DOHH2 (cell line): ENCODE measurements at regions not wholly inside any gene's neighbourhood (a gene's known extent, or its start where the extent isn't known, plus 50 kb on each side); places are given as distances from the start of the nearest gene placed in this dataset.
"Not testable (repeated sequence)": the region's sequence is repeated elsewhere in the genome, so short reads cannot be mapped to it uniquely, and the experiment has no call there.

Experiments
- H3F3A ChIP-seq: fragments of 200-600 bp; sonication (generic), shearing (Covaris generic); 2 replicates; pipeline ENCODE4 v1.6.0; 2016; ENCODE audit warnings: antibody characterized with exemption, mild to moderate bottlenecking; ENCODE audit not compliant: control insufficient read depth, insufficient read depth
- H3K27ac ChIP-seq: fragments of 200-600 bp; sonication (generic); 2 replicates; pipeline ENCODE4 v1.5.1; 2014; ENCODE audit warnings: low read depth, mild to moderate bottlenecking, low read length, moderate library complexity
- H3K27me3 ChIP-seq: fragments of 200-600 bp; sonication (generic); 2 replicates; pipeline ENCODE4 v1.6.1; 2014; ENCODE audit warnings: mild to moderate bottlenecking, low read length, mixed read lengths; ENCODE audit not compliant: control insufficient read depth
- H3K36me3 ChIP-seq: fragments of 200-600 bp; sonication (generic); 2 replicates; pipeline ENCODE4 v1.6.1; 2014; ENCODE audit warnings: mild to moderate bottlenecking, low read length, moderate library complexity, mixed read lengths; ENCODE audit not compliant: control insufficient read depth
- H3K4me1 ChIP-seq: fragments of 200-600 bp; sonication (generic); 2 replicates; pipeline ENCODE4 v1.6.1; 2014; ENCODE audit warnings: mild to moderate bottlenecking, low read length, mixed read lengths; ENCODE audit not compliant: control insufficient read depth
- H3K4me2 ChIP-seq: fragments of 200-600 bp; sonication (generic); 2 replicates; pipeline ENCODE4 v1.6.0; 2014; ENCODE audit warnings: mild to moderate bottlenecking, low read length, moderate library complexity
- H3K4me3 ChIP-seq: fragments of 200-600 bp; sonication (generic); 2 replicates; pipeline ENCODE4 v1.5.1; 2014; ENCODE audit warnings: mild to moderate bottlenecking, low read length, mixed read lengths
- H3K79me2 ChIP-seq: fragments of 200-600 bp; sonication (generic); 2 replicates; pipeline ENCODE4 v1.6.1; 2014; ENCODE audit warnings: mild to moderate bottlenecking, low read length, mixed read lengths; ENCODE audit not compliant: control insufficient read depth
- H3K9me2 ChIP-seq: fragments of 200-600 bp; sonication (generic); replicated peaks from 2 replicates; pipeline ENCODE4 v1.6.1; 2014; ENCODE audit warnings: mild to moderate bottlenecking, low read length, mixed read lengths; ENCODE audit not compliant: control insufficient read depth
- H3K9me3 ChIP-seq: fragments of 200-600 bp; sonication (generic); 2 replicates; pipeline ENCODE4 v1.6.1; 2014; ENCODE audit warnings: antibody characterized with exemption, low read length, mixed read lengths; ENCODE audit not compliant: control insufficient read depth, insufficient read depth
- H4K20me1 ChIP-seq: fragments of 200-600 bp; sonication (generic); 2 replicates; pipeline ENCODE4 v1.6.0; 2014; ENCODE audit warnings: low read depth, mild to moderate bottlenecking, antibody characterized with exemption, low read length, moderate library complexity; ENCODE audit not compliant: control insufficient read depth, insufficient read depth
- CTCF ChIP-seq: fragments of 200-600 bp; sonication (generic); IDR thresholded peaks from one replicate; pipeline ENCODE4 v1.5.1; 2014; ENCODE audit warnings: antibody characterized with exemption, mild to moderate bottlenecking, low read depth, low read length; ENCODE audit not compliant: poor library complexity, severe bottlenecking
- EZH2phosphoT487 ChIP-seq: fragments of 200-600 bp; sonication (generic); IDR thresholded peaks from 2 replicates; pipeline ENCODE4 v1.6.1; 2017; ENCODE audit warnings: borderline replicate concordance, mild to moderate bottlenecking, antibody characterized with exemption, low read length, moderate library complexity, mixed read lengths

- Histone ChIP-seq H3K36me3 (no peaks in the 10 kb centered on the region), H3K4me3 (no peak overlapping the region), H3K9me3 (no peaks in the 10 kb centered on the region), H3K79me2 (no peaks in the 10 kb centered on the region), H4K20me1 (no peaks in the 10 kb centered on the region), H3K4me2 (no peak overlapping the region), H3F3A (no peaks in the 10 kb centered on the region), H3K27me3 (no peaks in the 10 kb centered on the region), H3K27ac (no peak overlapping the region), H3K4me1 (no peaks in the 10 kb centered on the region), H3K9me2 (no peaks in the 10 kb centered on the region)
- TF ChIP-seq EZH2phosphoT487 (no peak), CTCF (no peak)
These were observed 671.9 kb downstream of the UQCRFS1 start for GRCh38 chr19:28541029-28541428.

- H3K27me3 ChIP-seq, H3K4me2 ChIP-seq, H3K9me3 ChIP-seq, H3K27ac ChIP-seq, H3K36me3 ChIP-seq, H3K4me1 ChIP-seq, H3F3A ChIP-seq, H3K9me2 ChIP-seq, H3K4me3 ChIP-seq, H4K20me1 ChIP-seq, H3K79me2 ChIP-seq: not testable (repeated sequence)
These were observed 672.6 kb downstream of the UQCRFS1 start for GRCh38 chr19:28540385-28540784.

GRCh38 chr19:28539759-28540158 lies 673.2 kb downstream of the UQCRFS1 start:
- Histone ChIP-seq H3K27me3 (no peaks in the 10 kb centered on the region), H4K20me1 (no peaks in the 10 kb centered on the region), H3K4me3 (no peak overlapping the region), H3K36me3 (no peaks in the 10 kb centered on the region), H3K27ac (no peak overlapping the region), H3F3A (no peaks in the 10 kb centered on the region), H3K9me2 (no peaks in the 10 kb centered on the region), H3K4me2 (no peak overlapping the region), H3K9me3 (no peaks in the 10 kb centered on the region), H3K79me2 (no peaks in the 10 kb centered on the region), H3K4me1 (no peaks in the 10 kb centered on the region)
- TF ChIP-seq CTCF (no peak), EZH2phosphoT487 (no peak)

GRCh38 chr19:28538579-28538978 lies 674.4 kb downstream of the UQCRFS1 start:
- H3K9me2 ChIP-seq, H3K27me3 ChIP-seq, H3K27ac ChIP-seq, H4K20me1 ChIP-seq, H3K79me2 ChIP-seq, H3K4me3 ChIP-seq, H3K36me3 ChIP-seq, H3F3A ChIP-seq, H3K9me3 ChIP-seq, H3K4me2 ChIP-seq, H3K4me1 ChIP-seq: not testable (repeated sequence)
